Lung (tissue), 11 donors: ENCODE measurements at regions not wholly inside any gene's neighbourhood (a gene's known extent, or its start where the extent isn't known, plus 50 kb on each side); places are given as distances from the start of the nearest gene placed in this dataset.

Source experiments
- ATAC-seq: fragments of 200-7000 bp; cut with Tn5 transposase; one replicate; pipeline ENCODE4 v1.9.1; 2020; ENCODE audit warnings: moderate number of reproducible peaks; ENCODE audit not compliant: insufficient read depth, low FRiP score
- DNase-seq, 3 donors: peaks; one replicate each; pipeline ENCODE4 v3.0.0-alpha.2; 2013 to 2017
- H3K27ac ChIP-seq, 2 donors: one replicate each; pipeline ENCODE4 v1.5.1; 2013; ENCODE audit warnings: mild to moderate bottlenecking in 2 of 2, moderate library complexity in 2 of 2, control low read depth in 1 of 2, inconsistent platforms in 1 of 2, low read depth in 1 of 2, low read length in 1 of 2
- H3K27me3 ChIP-seq, 3 donors: one replicate each; pipeline ENCODE4 v1.5.1; 2013; ENCODE audit warnings: low read length in 2 of 3; ENCODE audit not compliant: control insufficient read depth in 3 of 3, insufficient read depth in 3 of 3
- H3K36me3 ChIP-seq, 4 donors: one replicate each; pipeline ENCODE4 v1.5.1; 2013; ENCODE audit warnings: low read length in 4 of 4, mild to moderate bottlenecking in 1 of 4, moderate library complexity in 1 of 4; ENCODE audit not compliant: control insufficient read depth in 4 of 4, insufficient read depth in 4 of 4
- H3K4me1 ChIP-seq, 5 donors: one replicate each; pipeline ENCODE4 v1.5.1; 2013; ENCODE audit warnings: low read length in 5 of 5, mild to moderate bottlenecking in 2 of 5, moderate library complexity in 1 of 5; ENCODE audit not compliant: control insufficient read depth in 5 of 5, insufficient read depth in 5 of 5
- H3K4me3 ChIP-seq: one replicate; pipeline ENCODE4 v1.5.1; 2013; ENCODE audit warnings: mild to moderate bottlenecking, control low read depth, moderate library complexity
- H3K9ac ChIP-seq, 2 donors: one replicate each; pipeline ENCODE4 v1.5.1; 2013; ENCODE audit warnings: low read length in 2 of 2, control low read depth in 1 of 2; ENCODE audit not compliant: insufficient read depth in 1 of 2
- H3K9me3 ChIP-seq, 4 donors: one replicate each; pipeline ENCODE4 v1.5.1; 2013; ENCODE audit warnings: low read length in 3 of 4, mild to moderate bottlenecking in 1 of 4, moderate library complexity in 1 of 4; ENCODE audit not compliant: control insufficient read depth in 4 of 4, insufficient read depth in 3 of 4
- CTCF ChIP-seq: IDR thresholded peaks from 2 replicates; pipeline ENCODE4 v1.5.1; 2012; ENCODE audit warnings: mild to moderate bottlenecking; ENCODE audit errors: control extremely low read depth, extremely low read depth
- WGBS, 2 donors: extraction: QIAGEN DNeasy Blood & Tissue Kit; methylation state at CpG; one replicate each; pipeline ENCODE4 v1.1.7; 2013; 5-methylcytosine and 5-hydroxymethylcytosine counted together
- donor health status: control.
- donor health status: control.
- donor health status: Bipolar disorder and iron deficiency.
- donor health status: healthy.
- donor health status: DM: yes; HTN: yes; CAD: no.

DNA sequence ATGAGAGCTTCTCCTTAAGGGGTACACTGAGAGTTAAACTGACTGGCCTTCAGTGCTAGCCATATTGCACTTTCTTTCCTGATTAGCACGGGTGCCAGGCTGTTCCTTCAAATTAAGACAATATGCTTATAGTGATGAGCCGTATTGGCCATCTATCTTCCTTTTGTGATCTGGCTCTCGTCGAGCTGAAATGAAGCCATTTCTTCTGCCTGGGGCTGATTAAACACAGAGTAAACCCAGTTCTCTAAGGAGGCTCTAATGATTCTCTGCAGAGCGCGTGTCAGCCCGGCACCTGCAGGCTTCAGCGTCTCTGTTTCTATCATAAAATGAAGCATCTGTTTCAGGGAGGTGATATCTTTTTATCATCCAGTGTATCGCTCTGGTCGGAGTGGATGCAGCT, 107.5 kb upstream of the NR2F2 start:
- Histone ChIP-seq H3K9me3 (peaks cover 0 to 1% (median 0%) of the 10 kb centered on the region in 4 donors), H3K36me3 (no peaks in the 10 kb centered on the region), H3K27ac (no peak overlapping the region), H3K27me3 (no peaks in the 10 kb centered on the region), H3K9ac (no peak overlapping the region), H3K4me1 (peaks cover 0 to 4% (median 0%) of the 10 kb centered on the region in 5 donors), H3K4me3 (no peak overlapping the region)
- no peak for ATAC-seq
- TF ChIP-seq CTCF, result no peak
- WGBS, 2 donors, result 67 to 78% methylated on average over 10 of the region's 10 CpGs
- DNase-seq, result no peak

DNA sequence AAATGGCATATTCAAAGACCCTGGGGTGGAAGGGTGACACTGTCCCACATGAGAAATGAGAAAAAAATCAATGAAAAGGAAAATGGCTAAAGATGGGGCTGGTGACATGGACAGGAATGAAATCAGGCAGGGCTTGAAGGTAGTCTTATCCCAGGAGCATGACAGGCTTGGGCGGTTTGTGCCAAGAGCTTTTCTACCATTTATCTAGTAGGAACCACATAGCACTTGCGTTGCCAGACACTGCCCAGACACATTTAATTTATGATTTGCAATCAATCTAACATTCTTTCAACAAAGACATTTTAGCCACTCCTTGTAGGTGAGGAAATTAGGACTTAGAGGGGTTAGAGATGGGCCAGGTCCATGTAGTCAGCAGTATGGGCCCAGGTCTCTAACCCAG, 106.6 kb upstream of the NR2F2 start:
- WGBS, 2 donors, result 85 to 93% methylated on average over 2 of the region's 2 CpGs
- peaks cover 0 to 1% (median 0%) of the 10 kb centered on the region in 4 donors for H3K9me3 ChIP-seq
- no peak for ATAC-seq

GRCh38 chr15:96225642-96226259, 104.7 kb upstream of the NR2F2 start:
- DNase-seq (no peak), ATAC-seq (no peak)
- H3K4me1 ChIP-seq, result no peaks in the 10 kb centered on the region
- H3K4me3 ChIP-seq, result no peak overlapping the region
- 51 to 67% methylated on average over 5 of the region's 5 CpGs for WGBS, 2 donors
- no peak overlapping the region for H3K9ac ChIP-seq
- H3K9me3 ChIP-seq, result peaks cover 0 to 1% (median 0%) of the 10 kb centered on the region in 4 donors
- H3K27ac ChIP-seq, result no peak overlapping the region
- no peaks in the 10 kb centered on the region for H3K27me3 ChIP-seq
- H3K36me3 ChIP-seq, result no peaks in the 10 kb centered on the region
- no peak for TF ChIP-seq CTCF

More for the DNA sequence above, 106.6 kb upstream of the NR2F2 start:
- H3K4me1 ChIP-seq, result peaks cover 0 to under 1% (median 0%) of the 10 kb centered on the region in 5 donors
- DNase-seq, result no peak
- no peak for TF ChIP-seq CTCF
- no peaks in the 10 kb centered on the region for H3K36me3 ChIP-seq
- no peak overlapping the region for H3K27ac ChIP-seq
- H3K9ac ChIP-seq, result no peak overlapping the region
- H3K4me3 ChIP-seq, result no peak overlapping the region
- H3K27me3 ChIP-seq, result no peaks in the 10 kb centered on the region

GRCh38 chr15:96230526-96231181, 99.8 kb upstream of the NR2F2 start:
- Histone ChIP-seq H3K27ac (no peak overlapping the region), H3K36me3 (no peaks in the 10 kb centered on the region), H3K4me3 (no peak overlapping the region), H3K9me3 (no peaks in the 10 kb centered on the region), H3K27me3 (no peaks in the 10 kb centered on the region), H3K9ac (no peak overlapping the region), H3K4me1 (no peaks in the 10 kb centered on the region)
- 67 to 72% methylated on average over 3 of the region's 3 CpGs for WGBS, 2 donors
- TF ChIP-seq CTCF, result no peak
- ATAC-seq (no peak), DNase-seq (no peak)
